SU-DHL-6 (cell line): ENCODE measurements at regions not wholly inside any gene's neighbourhood (a gene's known extent, or its start where the extent isn't known, plus 50 kb on each side); places are given as distances from the start of the nearest gene placed in this dataset.

Experiments used
- H2AFZ ChIP-seq: fragments of 200-600 bp; sonication (generic); 2 replicates; pipeline ENCODE4 v1.6.1; 2014; ENCODE audit warnings: low read depth, mild to moderate bottlenecking, moderate library complexity, mixed read lengths, antibody characterized with exemption, low read length; ENCODE audit not compliant: severe bottlenecking
- H3F3A ChIP-seq: fragments of 200-600 bp; shearing (Covaris generic); 2 replicates; pipeline ENCODE4 v1.6.0; 2016; ENCODE audit warnings: antibody characterized with exemption, mild to moderate bottlenecking; ENCODE audit not compliant: insufficient read depth
- H3K27ac ChIP-seq: fragments of 200-600 bp; sonication (generic); 2 replicates; pipeline ENCODE4 v1.5.1; 2016; ENCODE audit warnings: low read depth, mild to moderate bottlenecking, low read length, moderate library complexity, mixed read lengths
- H3K27me3 ChIP-seq: fragments of 200-600 bp; sonication (generic), shearing (Covaris generic); 2 replicates; pipeline ENCODE4 v1.6.0; 2014; ENCODE audit warnings: mild to moderate bottlenecking, low read length
- H3K36me3 ChIP-seq: fragments of 200-600 bp; sonication (generic); 2 replicates; pipeline ENCODE4 v1.6.1; 2014; ENCODE audit warnings: mild to moderate bottlenecking, low read length, mixed read lengths
- H3K4me2 ChIP-seq: fragments of 300-600, 200-600 bp; shearing (Covaris generic), sonication (generic); 2 replicates; pipeline ENCODE4 v1.6.0; 2014; ENCODE audit warnings: low read length, low read depth, mild to moderate bottlenecking; ENCODE audit not compliant: poor library complexity, severe bottlenecking
- H3K4me3 ChIP-seq: fragments of 200-600 bp; sonication (generic); 2 replicates; pipeline ENCODE4 v1.5.1; 2014; ENCODE audit warnings: antibody characterized with exemption, low read length, mild to moderate bottlenecking, mixed read lengths; ENCODE audit not compliant: insufficient read depth, poor library complexity, severe bottlenecking
- H3K79me2 ChIP-seq: fragments of 200-600 bp; sonication (generic); 2 replicates; pipeline ENCODE4 v1.6.1; 2014; ENCODE audit warnings: mild to moderate bottlenecking, low read length, moderate library complexity; ENCODE audit not compliant: insufficient read depth
- H3K9ac ChIP-seq: fragments of 200-600 bp; sonication (generic); 2 replicates; pipeline ENCODE4 v1.7.0; 2014; ENCODE audit warnings: mild to moderate bottlenecking, low read length
- H3K9me2 ChIP-seq: fragments of 200-600 bp; sonication (generic); replicated peaks from 2 replicates; pipeline ENCODE4 v1.6.1; 2014; ENCODE audit warnings: low read length; ENCODE audit not compliant: insufficient read depth
- H3K9me3 ChIP-seq: fragments of 200-600 bp; sonication (generic); 2 replicates; pipeline ENCODE4 v1.6.1; 2014; ENCODE audit warnings: low read length, mixed read lengths; ENCODE audit not compliant: insufficient read depth
- H4K20me1 ChIP-seq: fragments of 200-600 bp; sonication (generic); 2 replicates; pipeline ENCODE4 v1.6.1; 2014; ENCODE audit warnings: low read depth, mild to moderate bottlenecking, antibody characterized with exemption, low read length, moderate library complexity, mixed read lengths
- CTCF ChIP-seq: fragments of 200-600 bp; sonication (generic); IDR thresholded peaks from one replicate; pipeline ENCODE4 v1.5.1; 2017; ENCODE audit warnings: antibody characterized with exemption, mild to moderate bottlenecking, low read length, moderate library complexity; ENCODE audit not compliant: insufficient read depth, poor library complexity, severe bottlenecking
- EZH2phosphoT487 ChIP-seq: fragments of 200-600 bp; sonication (generic), shearing (Covaris generic); conservative IDR thresholded peaks from 2 replicates; pipeline ENCODE4 v1.6.1; 2018; ENCODE audit warnings: mild to moderate bottlenecking, antibody characterized with exemption, low read length, moderate library complexity, mixed read lengths

GRCh38 chr7:109983618-109984017 is 1107.3 kb upstream of the LRRN3 start:
- Histone ChIP-seq H2AFZ (no peak overlapping the region), H3K9me2 (no peaks in the 10 kb centered on the region), H3F3A (no peaks in the 10 kb centered on the region)

GRCh38 chr7:109984729-109985128 is 1106.2 kb upstream of the LRRN3 start:
- Histone ChIP-seq H3K9me3 (peaks cover 4% of the 10 kb centered on the region; the same call in 1 of the 2 replicates), H4K20me1 (no peaks in the 10 kb centered on the region), H3K36me3 (no peaks in the 10 kb centered on the region), H3K4me3 (no peak overlapping the region), H3K27me3 (no peaks in the 10 kb centered on the region), H3K4me2 (no peak overlapping the region), H2AFZ (no peak overlapping the region), H3K9ac (no peak overlapping the region), H3F3A (no peaks in the 10 kb centered on the region), H3K27ac (no peak overlapping the region), H3K79me2 (no peaks in the 10 kb centered on the region), H3K9me2 (no peaks in the 10 kb centered on the region; the same call in 1 of the 2 replicates)
- TF ChIP-seq EZH2phosphoT487 (no peak), CTCF (no peak)

More at GRCh38 chr7:109983618-109984017, 1107.3 kb upstream of the LRRN3 start:
- Histone ChIP-seq H3K36me3 (no peaks in the 10 kb centered on the region), H3K9me3 (peaks cover 4% of the 10 kb centered on the region; the same call in 1 of the 2 replicates), H4K20me1 (no peaks in the 10 kb centered on the region), H3K4me2 (no peak overlapping the region), H3K9ac (no peak overlapping the region), H3K4me3 (no peak overlapping the region), H3K27me3 (no peaks in the 10 kb centered on the region), H3K79me2 (no peaks in the 10 kb centered on the region), H3K27ac (no peak overlapping the region)
- TF ChIP-seq CTCF (no peak), EZH2phosphoT487 (no peak)

DNA sequence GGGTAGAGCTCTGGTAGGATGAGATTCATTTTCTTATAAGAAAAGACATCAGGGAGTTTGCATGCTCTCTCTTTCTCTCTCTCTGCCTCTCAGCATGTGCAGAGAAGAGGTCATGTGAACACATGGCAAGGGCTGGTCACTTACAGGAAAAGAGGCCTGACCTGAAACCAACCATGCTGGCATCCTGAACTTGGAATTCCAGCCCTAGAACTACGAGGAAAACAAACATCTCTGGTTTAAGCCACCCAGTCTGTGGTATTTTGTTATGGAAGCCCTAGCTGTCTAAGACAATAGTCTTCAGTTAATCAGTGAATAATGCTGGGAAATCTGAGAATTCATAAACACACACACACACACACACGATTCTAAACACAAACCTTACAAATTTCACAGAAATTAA is 1104.2 kb upstream of the LRRN3 start:
- TF ChIP-seq EZH2phosphoT487 (no peak), CTCF (no peak)
- Histone ChIP-seq H3F3A (no peaks in the 10 kb centered on the region), H3K9me2 (no peaks in the 10 kb centered on the region; the same call in 1 of the 2 replicates), H3K9ac (no peak overlapping the region), H4K20me1 (no peaks in the 10 kb centered on the region), H3K4me2 (no peak overlapping the region), H3K9me3 (peaks cover 4% of the 10 kb centered on the region; the same call in 1 of the 2 replicates), H3K4me3 (no peak overlapping the region), H3K79me2 (no peaks in the 10 kb centered on the region), H3K27me3 (no peaks in the 10 kb centered on the region), H2AFZ (no peak overlapping the region), H3K36me3 (no peaks in the 10 kb centered on the region), H3K27ac (no peak overlapping the region)
